Left lung (tissue), 4 donors: ENCODE measurements at regions not wholly inside any gene's neighbourhood (a gene's known extent, or its start where the extent isn't known, plus 50 kb on each side); places are given as distances from the start of the nearest gene placed in this dataset.

Experiments used
- ATAC-seq: fragments of 200-7000 bp; cut with Tn5 transposase; one replicate; pipeline ENCODE4 v1.9.1; 2020; ENCODE audit warnings: moderate library complexity
- DNase-seq, 4 donors: peaks; one replicate each; pipeline ENCODE4 v3.0.0-alpha.2; 2013 to 2020
- H3K27ac ChIP-seq, 2 donors: fragments of 200-600 bp; sonication (generic) in 1 of 2; one replicate each; pipeline versions ENCODE4 v1.5.0 to v1.8.0; 2020 to 2021
- H3K27me3 ChIP-seq, 2 donors: fragments of 200-600 bp; sonication (generic) in 1 of 2; one replicate each; pipeline versions ENCODE4 v1.5.0 to v1.8.0; 2020 to 2021
- H3K36me3 ChIP-seq, 2 donors: fragments of 200-600 bp; sonication (generic) in 1 of 2; one replicate each; pipeline versions ENCODE4 v1.5.0 to v1.8.0; 2020 to 2021
- H3K4me1 ChIP-seq, 2 donors: fragments of 200-600 bp; one replicate each; pipeline ENCODE4 v1.8.0; 2021
- H3K4me3 ChIP-seq, 2 donors: fragments of 200-600 bp; sonication (generic) in 1 of 2; one replicate each; pipeline versions ENCODE4 v1.5.0 to v1.8.0; 2020 to 2021; ENCODE audit warnings: mild to moderate bottlenecking in 1 of 2
- H3K9me3 ChIP-seq, 2 donors: fragments of 200-600 bp; sonication (generic) in 1 of 2; one replicate each; pipeline versions ENCODE4 v1.5.0 to v1.8.0; 2020 to 2021
- CTCF ChIP-seq, 2 donors: fragments of 200-600 bp; sonication (generic) in 1 of 2; IDR thresholded peaks; one replicate each; pipeline versions ENCODE4 v1.5.0 to v1.8.0; 2021; ENCODE audit warnings: antibody characterized with exemption in 2 of 2
- intact Hi-C, 2 donors: fragments of 100-400 bp; cut with DNase I; formaldehyde crosslinking; loops; one replicate each; pipeline versions ENCODE4 v1.11.2 to v1.14.2; 2022
- donor health status: DM: no; HTN: yes; CAD: no.
- donor health status: DM: no; HTN: no; CAD: no.

- ATAC-seq: no peak
- H3K4me3 ChIP-seq: no peak overlapping the region
- peak in 1 of 4 donors; percentile 45 for DNase-seq
- intact Hi-C loops: no loop called here
- no peak overlapping the region for H3K27ac ChIP-seq
- peaks cover 0 to 34% of the 10 kb centered on the region in 2 donors for H3K27me3 ChIP-seq
- no peaks in the 10 kb centered on the region for H3K4me1 ChIP-seq
- no peaks in the 10 kb centered on the region for H3K36me3 ChIP-seq
- H3K9me3 ChIP-seq: peaks cover 0 to 2% of the 10 kb centered on the region in 2 donors
- no peak for TF ChIP-seq CTCF (IDR thresholded peaks at IDR 0.05)
These were observed 183.5 kb upstream of the CST7 start for GRCh38 chr20:24765316-24766142.

- H3K4me1 ChIP-seq: no peaks in the 10 kb centered on the region
- intact Hi-C loops: no loop called here
- DNase-seq (no peak), ATAC-seq (no peak)
- TF ChIP-seq CTCF (IDR thresholded peaks at IDR 0.05): no peak
- no peak overlapping the region for H3K27ac ChIP-seq
- H3K4me3 ChIP-seq: no peak overlapping the region
- no peaks in the 10 kb centered on the region for H3K9me3 ChIP-seq
- H3K27me3 ChIP-seq: peaks cover 0 to 38% of the 10 kb centered on the region in 2 donors
- no peaks in the 10 kb centered on the region for H3K36me3 ChIP-seq
These were observed 182.9 kb upstream of the CST7 start for GRCh38 chr20:24766143-24766527.

- Histone ChIP-seq H3K9me3 (no peaks in the 10 kb centered on the region), H3K4me3 (no peak overlapping the region), H3K27ac (no peak overlapping the region), H3K27me3 (peaks cover 0 to 47% of the 10 kb centered on the region in 2 donors), H3K4me1 (no peaks in the 10 kb centered on the region), H3K36me3 (no peaks in the 10 kb centered on the region)
- intact Hi-C loops: no loop called here
- no peak for TF ChIP-seq CTCF (IDR thresholded peaks at IDR 0.05)
- ATAC-seq: no peak
- peak in 1 of 4 donors; percentile 12 for DNase-seq
These were observed 182.0 kb upstream of the CST7 start for GRCh38 chr20:24766826-24767622.

- Histone ChIP-seq H3K4me1 (no peaks in the 10 kb centered on the region), H3K36me3 (no peaks in the 10 kb centered on the region), H3K4me3 (no peak overlapping the region), H3K27ac (no peak overlapping the region), H3K27me3 (peaks cover 0 to 49% of the 10 kb centered on the region in 2 donors), H3K9me3 (no peaks in the 10 kb centered on the region)
- DNase-seq (peak in 1 of 4 donors; percentile 17), ATAC-seq (no peak)
- TF ChIP-seq CTCF (IDR thresholded peaks at IDR 0.05): no peak
- intact Hi-C loops: no loop called here
These were observed 181.4 kb upstream of the CST7 start for GRCh38 chr20:24767623-24768100.

GRCh38 chr20:24768201-24768636, 180.8 kb upstream of the CST7 start:
- ATAC-seq: no peak
- no peak for TF ChIP-seq CTCF (IDR thresholded peaks at IDR 0.05)
- intact Hi-C loops: no loop called here
- Histone ChIP-seq H3K9me3 (no peaks in the 10 kb centered on the region), H3K27me3 (peaks cover 0 to 49% of the 10 kb centered on the region in 2 donors), H3K27ac (no peak overlapping the region), H3K36me3 (no peaks in the 10 kb centered on the region), H3K4me3 (no peak overlapping the region), H3K4me1 (no peaks in the 10 kb centered on the region)
- peak in 1 of 4 donors; percentile 19 for DNase-seq
